HG03060 (cell line): ENCODE measurements at regions not wholly inside any gene's neighbourhood (a gene's known extent, or its start where the extent isn't known, plus 50 kb on each side); places are given as distances from the start of the nearest gene placed in this dataset.

ENCODE experiments used
- ATAC-seq: cut with Tn5 transposase; IDR thresholded peaks from one replicate; pipeline ENCODE4 v1.9.1; 2021; ENCODE audit warnings: low read depth, moderate number of reproducible peaks; ENCODE audit not compliant: unreplicated experiment

DNA sequence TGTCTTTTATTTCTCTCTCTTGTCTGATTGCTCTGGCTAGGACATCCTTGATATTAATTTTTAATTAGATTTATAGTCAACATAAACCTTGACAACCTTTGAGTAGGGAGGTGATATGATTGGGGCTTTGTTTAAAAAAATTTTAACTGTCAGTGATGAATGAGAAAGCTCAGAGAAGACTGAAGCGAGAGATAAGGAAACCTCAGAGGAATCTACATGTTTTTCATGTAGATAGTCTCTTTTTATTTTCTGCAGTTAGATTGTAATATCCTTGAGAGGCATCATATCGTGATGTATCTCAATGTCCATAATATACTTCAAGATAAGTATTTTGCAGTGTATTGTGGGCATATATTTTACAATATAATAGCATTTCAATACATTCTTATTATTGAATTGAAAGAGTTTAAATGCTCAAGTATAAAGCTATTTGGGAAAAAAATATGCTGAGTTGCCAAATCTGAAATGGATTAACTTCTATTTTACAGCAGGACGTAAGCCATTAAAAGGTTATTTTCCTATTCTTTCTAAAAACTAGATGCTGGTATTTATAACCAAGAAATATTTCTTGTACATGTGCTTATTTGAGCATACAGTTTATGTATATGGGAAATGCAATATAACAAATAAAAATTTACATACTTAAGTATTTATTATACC is 802.4 kb upstream of the ADGRL4 start:
- ATAC-seq: no peak

DNA sequence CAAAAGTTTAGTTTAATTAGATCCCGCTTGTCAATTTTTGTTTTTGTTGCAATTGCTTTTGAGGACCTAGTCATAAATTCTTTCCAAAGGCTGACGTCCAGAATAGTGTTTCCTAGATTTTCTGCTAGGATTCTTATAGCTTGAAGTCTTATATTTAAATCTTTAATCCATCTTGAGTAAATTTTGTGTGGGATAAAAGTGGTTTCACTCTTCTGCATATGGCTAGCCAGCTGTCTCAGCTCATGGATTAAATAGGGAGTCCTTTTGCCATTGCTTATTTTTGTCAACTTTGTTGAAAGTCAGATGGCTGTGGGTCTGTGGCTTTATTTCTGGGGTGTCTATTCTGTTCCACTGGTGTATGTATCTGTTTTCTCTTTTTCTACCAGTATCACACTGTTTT is 801.3 kb upstream of the ADGRL4 start:
- ATAC-seq: no peak

DNA sequence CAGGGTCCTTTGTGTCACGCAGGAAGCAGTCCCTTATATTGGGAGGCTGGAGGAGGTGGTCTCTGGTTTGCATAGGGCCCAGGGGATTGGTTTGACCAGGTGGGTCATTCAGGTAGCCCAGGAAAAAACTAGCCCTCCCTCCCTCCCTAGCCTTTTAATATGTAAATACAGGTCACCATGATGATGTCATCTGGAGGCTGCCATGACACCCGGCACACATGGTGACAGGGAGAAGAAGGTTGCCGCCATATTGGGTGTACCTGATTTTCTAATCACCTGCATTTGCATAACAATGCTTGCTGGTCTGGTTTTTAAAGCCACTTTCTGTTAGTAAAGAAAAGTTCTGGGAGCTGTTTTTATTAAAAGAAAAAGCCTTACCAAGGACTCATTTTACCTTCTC is 791.0 kb upstream of the ADGRL4 start:
- ATAC-seq: no peak

DNA sequence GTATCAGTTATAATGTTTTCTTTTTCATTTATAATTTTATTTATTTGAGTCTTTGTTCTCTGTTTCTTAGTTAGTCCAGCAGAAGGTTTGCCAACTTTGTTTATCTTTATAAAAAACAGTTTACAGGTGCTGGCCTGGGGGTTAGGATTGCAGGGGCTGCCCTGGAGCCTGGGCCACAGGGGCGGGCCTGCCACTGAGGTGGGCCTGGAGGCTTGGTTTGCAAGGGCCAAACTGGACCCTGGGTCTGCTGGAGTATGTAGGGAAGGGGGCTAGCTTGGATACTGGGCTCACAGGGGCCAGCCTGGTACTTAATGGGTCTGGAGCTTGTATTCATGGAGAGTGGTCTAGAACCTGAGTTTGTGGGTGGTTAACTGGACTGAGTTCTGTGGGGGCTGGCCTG is 789.9 kb upstream of the ADGRL4 start:
- ATAC-seq: no peak

DNA sequence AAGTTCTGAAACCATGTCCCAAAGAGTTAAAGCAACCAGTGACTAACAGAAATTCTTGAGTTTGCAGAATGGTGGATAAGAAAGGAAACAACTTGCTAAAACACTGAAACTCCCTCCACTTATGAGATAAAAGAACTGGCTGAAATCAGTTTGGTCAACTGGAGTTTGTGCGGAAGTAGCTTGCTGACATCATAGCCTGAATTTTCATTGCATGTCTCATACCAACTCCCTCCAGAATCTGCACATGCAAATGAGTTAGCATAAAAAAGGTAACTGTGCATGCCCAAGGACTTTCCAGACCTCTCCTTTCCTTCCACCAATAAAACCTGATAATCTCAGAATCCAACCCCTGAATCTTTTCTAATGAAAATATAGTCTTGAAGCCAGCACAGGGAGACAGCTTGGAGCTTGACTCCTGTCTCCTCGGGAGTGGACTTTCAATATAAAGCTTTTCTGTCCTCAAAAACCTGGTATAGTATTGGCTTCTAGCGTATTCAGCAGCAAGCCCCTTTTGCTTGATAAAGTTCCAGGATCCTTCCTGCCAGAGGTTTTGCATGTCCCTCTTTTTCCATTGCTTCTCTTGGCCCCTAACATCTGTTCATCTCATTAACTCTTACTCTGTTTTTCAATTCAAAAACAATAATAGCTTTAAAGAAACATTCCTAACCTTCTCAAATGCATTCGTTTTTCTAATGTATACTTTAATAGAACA is 785.8 kb upstream of the ADGRL4 start:
- ATAC-seq: no peak

DNA sequence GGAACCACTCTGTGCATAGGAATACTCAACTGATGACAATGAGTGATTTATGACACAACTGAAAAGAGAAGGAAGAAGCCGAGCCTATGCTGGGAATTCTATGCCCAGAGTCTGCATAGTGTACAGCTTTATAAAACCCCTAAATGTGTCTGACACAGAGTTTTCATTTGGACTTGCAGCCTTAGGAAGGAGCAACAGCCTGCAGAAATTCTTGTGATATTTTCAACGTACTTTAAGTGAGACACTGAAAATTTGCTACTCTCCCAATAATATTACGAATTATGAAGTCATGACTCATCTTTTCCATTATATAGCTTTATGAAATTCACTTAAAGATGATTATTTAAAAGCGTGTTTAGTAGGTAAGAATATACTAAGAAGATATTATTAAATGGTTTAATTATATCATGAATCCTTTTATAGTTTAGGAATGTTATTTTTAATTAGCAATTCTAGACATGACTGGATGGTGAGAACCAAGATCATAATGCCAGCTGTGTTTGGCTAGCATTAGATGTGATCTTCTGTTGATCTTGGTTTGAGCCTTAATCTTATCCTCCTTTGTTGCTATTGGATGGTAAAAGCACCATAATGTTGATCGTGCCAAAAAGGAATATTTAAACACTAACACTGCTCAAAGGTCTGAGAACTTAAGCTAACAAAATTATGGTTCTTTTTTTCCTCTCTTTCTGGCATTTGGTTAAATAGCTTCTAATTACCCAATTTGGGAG is 785.1 kb upstream of the ADGRL4 start:
- no peak for ATAC-seq

DNA sequence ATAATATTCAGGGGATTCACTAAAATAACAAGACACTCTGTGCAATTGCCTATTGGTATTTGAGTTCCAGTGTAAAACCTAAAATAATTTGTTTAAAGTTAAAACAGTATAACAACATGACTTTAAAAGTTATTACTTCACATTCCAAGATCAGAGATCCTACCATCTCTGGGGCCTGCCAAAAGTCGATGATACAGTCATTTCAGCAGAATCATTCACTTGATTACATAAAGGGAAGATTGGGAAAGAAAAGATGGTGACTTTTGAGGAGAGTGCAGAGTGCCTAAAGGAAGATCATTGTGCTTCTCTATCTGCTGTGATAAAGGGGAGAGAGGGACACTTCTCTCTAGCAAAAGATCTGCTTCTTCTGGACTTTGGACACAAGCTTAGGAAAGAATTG is 784.4 kb upstream of the ADGRL4 start:
- no peak for ATAC-seq

DNA sequence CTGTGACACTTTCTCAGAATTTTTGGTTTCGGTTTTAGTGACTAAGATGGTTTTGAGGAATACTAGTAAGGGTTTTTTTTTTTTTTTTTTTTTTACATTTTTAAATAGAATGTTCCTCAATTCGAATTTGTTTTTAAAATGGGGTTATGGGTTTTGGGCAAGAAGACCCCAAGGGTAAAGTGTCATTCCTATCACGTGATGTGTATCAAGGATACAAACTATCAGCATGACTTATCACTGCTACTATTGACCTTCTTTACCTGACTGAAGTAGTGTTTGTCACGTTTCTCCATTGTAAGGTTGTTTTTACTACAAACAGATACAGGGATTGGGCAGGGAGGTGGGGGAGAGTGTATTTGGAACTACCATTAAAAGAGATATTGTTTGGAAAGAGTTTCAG is 781.1 kb upstream of the ADGRL4 start:
- no peak for ATAC-seq

DNA sequence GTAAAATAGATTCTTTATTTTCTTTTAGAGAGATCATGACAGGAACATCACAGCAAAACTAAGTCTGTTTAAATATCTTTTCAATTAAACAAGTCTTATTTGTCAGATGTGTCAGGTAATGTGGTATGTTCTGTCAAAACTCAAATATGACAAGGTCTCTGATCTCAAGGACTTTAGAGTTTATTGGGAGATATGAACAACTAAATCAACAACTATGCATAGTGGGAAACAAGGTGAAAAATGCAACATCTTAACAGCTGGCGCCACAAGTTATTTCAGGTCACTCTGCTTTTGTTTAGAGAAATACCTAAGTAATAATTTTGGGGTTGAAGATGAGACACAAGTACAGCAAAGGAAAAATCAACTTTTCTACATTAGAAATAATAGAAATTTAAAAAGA is 779.4 kb upstream of the ADGRL4 start:
- no peak for ATAC-seq

DNA sequence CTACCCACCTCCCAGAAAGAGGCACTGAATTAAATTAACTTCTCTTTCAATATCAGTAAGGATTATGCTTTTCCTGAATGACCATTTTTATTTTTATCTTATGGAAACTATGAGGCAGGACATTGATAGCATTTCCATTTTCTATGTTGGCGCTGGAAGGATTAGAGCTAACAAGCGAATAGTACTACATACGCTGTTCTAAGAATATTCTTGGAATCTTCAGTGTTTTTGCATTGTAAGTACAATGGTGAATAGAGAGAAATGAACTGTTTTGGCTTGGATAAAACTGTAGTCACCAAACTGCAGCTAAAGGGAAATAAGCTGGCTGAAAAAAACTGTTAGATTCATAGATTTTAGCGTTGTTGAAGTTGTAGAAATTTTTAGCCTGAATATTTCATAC is 779.0 kb upstream of the ADGRL4 start:
- no peak for ATAC-seq

DNA sequence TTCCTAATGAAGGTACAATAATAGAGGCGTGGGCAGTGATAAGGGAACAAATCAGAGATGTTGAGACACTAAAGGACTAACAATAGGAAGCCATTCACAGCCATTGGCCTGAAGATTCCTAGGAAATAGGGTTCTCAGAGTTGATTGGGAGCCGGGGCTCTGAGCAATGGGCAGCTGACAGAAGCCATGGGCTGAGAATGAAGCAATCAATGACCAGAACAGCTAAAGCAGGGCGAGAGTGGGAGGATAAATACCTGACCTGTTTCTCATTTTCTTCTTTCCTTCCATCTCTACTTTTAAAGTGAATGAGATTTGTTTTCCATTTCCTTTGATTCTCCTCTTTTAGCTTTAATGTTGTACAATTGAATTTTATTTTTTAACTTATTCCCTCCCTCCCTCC is 774.7 kb upstream of the ADGRL4 start:
- no peak for ATAC-seq

DNA sequence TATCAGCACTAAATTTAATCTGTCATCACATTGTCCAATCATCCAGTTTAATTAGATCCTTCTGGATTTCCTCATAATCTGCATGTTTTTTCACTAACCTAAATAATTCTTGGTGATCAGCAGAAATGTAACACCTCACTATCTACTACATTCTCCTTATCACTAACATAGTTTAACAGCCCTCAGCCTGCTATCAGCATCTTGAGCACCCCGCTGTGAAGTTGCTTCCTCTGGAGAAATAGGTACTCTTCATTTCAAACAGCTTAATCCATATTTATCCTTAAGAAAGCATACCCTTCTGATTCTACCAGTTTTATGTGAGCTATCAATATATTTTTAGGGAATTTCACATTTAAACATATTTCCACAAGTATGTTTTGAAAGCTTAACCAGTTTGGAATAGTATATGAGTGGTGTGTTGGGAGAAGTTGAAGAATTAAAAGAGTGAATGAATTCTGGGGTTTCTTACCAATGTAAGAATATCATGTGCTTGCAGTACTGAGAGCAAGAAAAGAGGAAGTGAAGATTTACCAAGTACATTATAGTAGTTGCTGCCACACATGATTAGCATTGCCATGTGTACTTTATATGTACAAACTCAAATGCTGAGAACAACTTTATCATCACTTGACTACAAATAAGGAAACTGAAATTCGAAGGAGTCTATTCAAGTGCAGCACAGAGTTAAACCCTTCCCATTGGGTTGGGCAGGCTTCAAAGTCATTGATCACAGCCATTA is 771.1 kb upstream of the ADGRL4 start:
- peak; percentile 100 for ATAC-seq

DNA sequence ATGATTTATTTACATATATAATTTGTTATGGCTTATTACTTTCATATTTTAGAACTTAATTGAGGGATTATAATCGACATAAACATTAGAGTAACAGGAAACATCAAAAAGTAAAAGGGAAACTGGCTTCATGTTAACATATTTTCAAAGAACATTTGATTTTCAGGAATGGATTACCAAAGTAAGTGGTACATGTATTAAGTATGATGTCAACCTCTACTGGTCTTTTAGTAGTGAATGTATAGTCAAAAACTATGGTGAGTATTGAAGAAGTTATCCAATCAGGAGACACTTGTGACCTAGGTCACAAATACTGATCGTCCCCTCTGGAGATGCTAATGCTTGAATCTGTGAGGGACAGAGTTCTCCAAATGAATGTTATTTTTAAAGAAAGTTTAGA is 768.9 kb upstream of the ADGRL4 start:
- no peak for ATAC-seq

DNA sequence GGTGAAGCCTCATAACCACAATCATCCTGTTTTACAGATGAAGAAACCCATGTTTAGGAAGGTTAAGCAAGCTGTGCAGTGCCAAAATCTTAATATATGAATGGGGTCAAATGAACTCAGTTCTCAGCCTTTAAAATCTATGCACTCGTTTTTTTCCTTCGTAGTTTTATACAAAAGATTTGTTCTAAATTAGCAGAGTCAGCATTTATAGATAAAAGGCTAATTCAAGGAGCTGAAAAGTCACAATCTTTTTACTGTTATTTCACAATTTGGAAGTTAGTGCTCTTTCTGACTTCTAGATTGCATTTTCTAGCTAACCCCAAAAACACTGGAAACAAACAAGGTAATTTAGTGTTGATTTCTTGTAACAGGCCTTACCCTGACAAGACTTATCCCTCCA is 766.9 kb upstream of the ADGRL4 start:
- no peak for ATAC-seq

DNA sequence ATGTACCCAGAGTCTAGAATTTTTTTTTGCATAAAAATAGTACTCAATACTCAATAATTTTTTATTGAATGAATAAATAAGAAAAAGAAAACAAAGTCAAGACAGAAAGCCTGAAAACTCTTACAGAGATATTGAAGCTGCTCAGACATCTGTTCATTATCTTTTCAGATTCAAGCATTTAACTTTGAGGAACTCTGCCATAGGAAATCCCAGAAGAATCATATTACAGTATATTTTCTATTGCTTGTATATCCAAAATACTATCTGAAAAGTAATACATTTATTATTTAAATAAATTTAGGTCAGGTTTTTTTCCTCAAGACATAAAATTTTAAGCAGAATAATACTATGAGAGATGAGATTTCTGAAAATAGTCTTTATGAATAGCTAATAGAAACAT is 755.9 kb upstream of the ADGRL4 start:
- no peak for ATAC-seq

DNA sequence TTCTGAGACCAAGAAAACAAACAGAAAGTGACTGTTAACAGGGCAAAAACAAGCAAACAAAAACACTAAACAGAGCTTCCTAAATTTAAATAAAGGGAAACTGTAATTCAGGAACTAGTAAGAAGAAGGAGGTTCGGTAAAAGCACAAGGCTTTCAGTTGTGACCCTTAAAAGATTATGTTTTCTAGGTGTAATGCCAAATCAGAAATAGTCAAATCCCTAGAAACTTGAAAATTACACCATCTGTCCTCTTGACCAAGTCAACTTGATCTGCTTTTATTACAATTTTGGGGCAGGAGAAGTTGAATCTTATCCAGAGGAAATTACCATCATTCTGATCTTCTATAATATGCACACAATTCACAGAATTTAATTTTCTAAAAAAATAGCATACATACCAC is 754.0 kb upstream of the ADGRL4 start:
- ATAC-seq: no peak

DNA sequence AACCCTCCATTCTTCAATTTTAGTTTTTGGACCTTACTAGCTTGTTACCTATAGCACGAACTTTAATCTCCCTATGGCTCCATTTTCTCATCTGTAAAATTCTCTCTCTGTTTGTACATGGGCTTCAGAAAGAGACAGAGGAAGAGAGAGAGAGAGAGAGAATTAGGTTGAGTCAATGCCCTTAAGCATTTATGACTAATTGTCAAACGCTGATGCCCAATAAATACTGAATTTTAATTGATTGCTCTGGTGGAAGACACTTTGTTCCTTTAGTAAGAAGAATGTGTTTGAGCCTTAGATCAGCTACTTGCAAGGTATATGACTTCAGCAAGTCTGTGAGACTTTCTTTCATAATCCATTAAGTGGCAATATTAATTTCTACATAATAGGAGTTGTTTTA is 743.1 kb upstream of the ADGRL4 start:
- ATAC-seq: no peak

DNA sequence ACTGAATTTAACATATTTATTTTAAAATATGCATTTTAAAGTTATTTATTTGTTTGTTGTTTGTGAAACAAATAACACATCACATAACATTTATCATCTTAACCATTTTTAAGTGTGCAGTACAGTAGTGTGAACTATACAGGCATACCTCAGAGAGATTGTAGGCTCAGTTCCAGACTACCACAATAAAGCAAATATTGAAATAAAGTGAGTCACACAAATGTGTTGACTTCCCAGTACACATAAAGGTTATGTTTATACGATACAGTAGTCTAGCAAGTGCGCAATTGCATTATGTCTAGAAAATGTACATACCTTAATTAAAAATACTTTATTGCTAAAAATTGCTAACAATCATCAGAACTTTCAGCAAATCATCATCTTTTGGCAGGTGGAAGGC is 739.4 kb upstream of the ADGRL4 start:
- ATAC-seq: no peak

DNA sequence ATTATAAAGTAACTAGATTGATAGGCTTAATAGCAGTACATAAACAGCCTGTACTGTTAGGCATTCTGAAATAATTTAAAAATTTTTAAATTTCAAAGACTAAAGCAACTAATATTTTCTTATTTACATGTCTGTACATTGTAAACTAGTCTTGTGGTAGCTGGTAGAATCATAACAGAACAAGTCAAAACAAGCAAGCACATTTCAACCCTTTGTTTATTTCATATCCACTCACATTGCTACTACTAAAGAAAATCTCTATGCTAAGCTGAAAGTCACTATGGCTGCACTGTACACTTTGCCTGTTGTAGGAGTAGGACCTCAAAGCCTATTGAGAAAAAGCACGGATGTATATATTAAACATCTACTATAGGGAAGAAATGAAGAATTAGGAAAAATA is 738.2 kb upstream of the ADGRL4 start:
- no peak for ATAC-seq

DNA sequence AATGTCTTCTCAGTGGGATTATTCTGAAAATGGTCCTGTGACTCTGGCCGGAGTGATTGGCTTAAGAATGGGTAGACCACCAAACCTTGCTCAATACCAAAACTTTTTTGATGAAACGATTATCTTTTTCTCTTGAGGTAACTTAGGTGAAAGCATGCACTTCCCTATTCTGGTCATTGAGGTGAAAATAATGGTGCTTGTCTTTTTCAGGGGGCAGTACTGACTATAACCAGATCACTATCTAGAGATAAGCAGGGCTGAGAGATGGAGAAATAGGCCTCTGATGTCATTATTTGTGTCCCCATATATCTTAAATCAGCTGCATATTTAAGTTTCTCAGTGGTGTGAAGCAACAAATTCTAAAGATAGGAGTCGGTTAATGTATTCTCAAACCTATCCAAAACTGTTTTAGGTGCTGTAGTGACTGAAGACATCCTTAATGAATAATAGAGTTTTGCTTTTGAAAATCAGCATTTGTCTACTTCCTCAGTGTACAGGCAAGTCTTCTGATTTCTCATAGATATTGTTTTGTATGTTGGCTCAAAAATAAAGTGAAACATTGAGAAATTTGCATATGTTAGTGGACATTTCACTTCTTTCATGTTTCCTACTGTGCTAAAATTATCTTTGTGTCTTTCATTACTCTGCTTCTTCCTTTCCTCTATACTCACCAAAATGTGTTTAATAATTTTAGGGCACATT is 735.3 kb upstream of the ADGRL4 start:
- peak; percentile 89 for ATAC-seq

DNA sequence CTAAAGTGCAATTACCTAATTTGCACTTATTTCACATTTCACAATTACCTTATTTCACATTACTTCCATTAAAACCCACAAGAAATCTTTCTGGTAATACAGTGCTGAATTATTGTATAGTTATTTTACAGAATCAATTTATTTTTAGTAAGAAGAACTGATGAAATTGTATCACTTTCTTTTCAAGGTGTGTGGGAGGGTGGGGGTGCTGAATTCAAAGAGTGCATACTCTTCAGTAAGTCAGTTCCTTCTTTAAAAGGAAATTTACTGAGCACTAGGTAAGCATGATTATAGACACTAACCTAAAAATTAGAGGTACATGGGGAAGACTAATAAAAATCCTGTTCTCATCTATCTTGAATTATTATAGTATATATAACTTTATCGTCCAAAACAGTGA is 731.6 kb upstream of the ADGRL4 start:
- no peak for ATAC-seq
